ENCODE measurements at regions not wholly inside any gene's neighbourhood (a gene's known extent, or its start where the extent isn't known, plus 50 kb on each side); places are given as distances from the start of the nearest gene placed in this dataset.

DNA sequence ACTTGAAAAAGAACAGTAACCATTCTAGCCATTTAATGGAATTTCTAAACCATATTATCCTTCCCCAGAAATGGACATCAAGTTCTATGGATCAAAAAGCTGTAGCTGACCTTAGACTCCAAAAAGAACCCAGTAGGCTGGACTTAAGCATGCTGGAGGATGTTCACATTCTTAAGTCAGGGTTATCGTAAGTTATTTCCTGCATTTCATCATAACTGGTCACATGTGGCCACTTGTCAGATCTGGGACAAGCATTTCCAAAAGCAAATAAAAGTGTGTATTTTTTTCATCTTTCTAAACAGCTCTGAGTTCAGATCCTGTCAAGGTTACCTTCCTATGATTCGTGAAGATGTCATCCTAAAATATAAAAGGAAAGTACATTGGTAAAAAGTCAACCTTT lies 274.5 kb upstream of the PTGER4 start:
- H3K4me3 ChIP-seq (ENCODE audit: low read length): no peak overlapping the region
- peak; percentile 40 for DNase-seq (ENCODE audit: low read depth)
- TF ChIP-seq, protein P1, sequence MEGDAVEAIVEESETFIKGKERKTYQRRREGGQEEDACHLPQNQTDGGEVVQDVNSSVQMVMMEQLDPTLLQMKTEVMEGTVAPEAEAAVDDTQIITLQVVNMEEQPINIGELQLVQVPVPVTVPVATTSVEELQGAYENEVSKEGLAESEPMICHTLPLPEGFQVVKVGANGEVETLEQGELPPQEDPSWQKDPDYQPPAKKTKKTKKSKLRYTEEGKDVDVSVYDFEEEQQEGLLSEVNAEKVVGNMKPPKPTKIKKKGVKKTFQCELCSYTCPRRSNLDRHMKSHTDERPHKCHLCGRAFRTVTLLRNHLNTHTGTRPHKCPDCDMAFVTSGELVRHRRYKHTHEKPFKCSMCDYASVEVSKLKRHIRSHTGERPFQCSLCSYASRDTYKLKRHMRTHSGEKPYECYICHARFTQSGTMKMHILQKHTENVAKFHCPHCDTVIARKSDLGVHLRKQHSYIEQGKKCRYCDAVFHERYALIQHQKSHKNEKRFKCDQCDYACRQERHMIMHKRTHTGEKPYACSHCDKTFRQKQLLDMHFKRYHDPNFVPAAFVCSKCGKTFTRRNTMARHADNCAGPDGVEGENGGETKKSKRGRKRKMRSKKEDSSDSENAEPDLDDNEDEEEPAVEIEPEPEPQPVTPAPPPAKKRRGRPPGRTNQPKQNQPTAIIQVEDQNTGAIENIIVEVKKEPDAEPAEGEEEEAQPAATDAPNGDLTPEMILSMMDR (conservative IDR thresholded peaks at IDR 0.05; ENCODE audit: low read length): no peak

- no peak overlapping the region for H3K4me3 ChIP-seq (ENCODE audit: low read length)
- TF ChIP-seq, protein P1 (conservative IDR thresholded peaks at IDR 0.05; ENCODE audit: low read length): no peak
- DNase-seq (ENCODE audit: low read depth): no peak
Measured at GRCh38 chr5:40404613-40405012, 275.1 kb upstream of the PTGER4 start.

GRCh38 chr5:40402007-40402364 lies 277.7 kb upstream of the PTGER4 start:
- TF ChIP-seq, protein P1 (conservative IDR thresholded peaks at IDR 0.05; ENCODE audit: low read length): no peak
- peak; percentile 13 for DNase-seq (ENCODE audit: low read depth)
- no peak overlapping the region for H3K4me3 ChIP-seq (ENCODE audit: low read length)

- no peak overlapping the region for H3K4me3 ChIP-seq (ENCODE audit: low read length)
- peak; percentile 5 for DNase-seq (ENCODE audit: low read depth)
- TF ChIP-seq, protein P1 (conservative IDR thresholded peaks at IDR 0.05; ENCODE audit: low read length): no peak
Measured at GRCh38 chr5:40401284-40402006, 278.3 kb upstream of the PTGER4 start.

GRCh38 chr5:40400245-40400644 lies 279.5 kb upstream of the PTGER4 start:
- TF ChIP-seq, protein P1 (conservative IDR thresholded peaks at IDR 0.05; ENCODE audit: low read length): no peak
- no peak for DNase-seq (ENCODE audit: low read depth)
- H3K4me3 ChIP-seq (ENCODE audit: low read length): no peak overlapping the region

DNA sequence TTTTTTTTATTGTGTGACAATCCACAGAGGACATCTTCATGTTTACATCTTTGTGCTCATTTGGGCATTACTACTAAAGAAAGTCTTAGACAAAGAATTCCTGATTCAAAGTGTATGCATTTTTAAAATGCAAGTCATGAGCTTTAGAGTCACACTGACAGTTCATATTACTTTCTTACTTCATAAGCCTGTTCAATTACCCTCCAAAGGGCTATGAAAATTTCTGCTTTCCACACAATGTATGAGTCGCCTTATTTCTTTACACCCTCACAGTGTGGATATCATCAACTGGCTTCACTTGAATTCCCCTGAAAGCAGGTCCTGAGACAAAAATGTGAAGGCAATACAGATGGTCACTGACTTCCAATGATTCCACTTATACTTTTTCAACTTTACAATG lies 280.4 kb upstream of the PTGER4 start:
- TF ChIP-seq, protein P1 (conservative IDR thresholded peaks at IDR 0.05; ENCODE audit: low read length): no peak
- H3K4me3 ChIP-seq (ENCODE audit: low read length): no peak overlapping the region
- peak; percentile 49 for DNase-seq (ENCODE audit: low read depth)

GRCh38 chr5:40397976-40398375 lies 281.7 kb upstream of the PTGER4 start:
- no peak for DNase-seq (ENCODE audit: low read depth)
- TF ChIP-seq, protein P1 (conservative IDR thresholded peaks at IDR 0.05; ENCODE audit: low read length): no peak
- H3K4me3 ChIP-seq (ENCODE audit: low read length): no peak overlapping the region
